IMR-90 (cell line): ENCODE measurements at regions not wholly inside any gene's neighbourhood (a gene's known extent, or its start where the extent isn't known, plus 50 kb on each side); places are given as distances from the start of the nearest gene placed in this dataset.

Experiments
- ATAC-seq: fragments of 200-7000 bp; cut with Tn5 transposase; 2 replicates; pipeline ENCODE4 v1.9.1; 2020; ENCODE audit warnings: low read depth, mild to moderate bottlenecking, moderate library complexity
- BruUV-seq: library from RNA; stranded (reverse); fragments of 400-500 nt; replicated peaks from 2 replicates; lab custom pipeline; 2021; lab: Mats Ljungman, UMichigan
- CTCF ChIA-PET: fragments of 300-600 bp; formaldehyde crosslinking; extraction: SDS; loops from one replicate; lab custom pipeline; 2021; ENCODE audit warnings: antibody characterized with exemption; lab: Yijun Ruan, JAX
- POLR2A ChIA-PET: fragments of 300-600 bp; sonication (Branson Sonifier 250); formaldehyde crosslinking; loops from one replicate; lab custom pipeline; 2022; ENCODE audit warnings: antibody characterized with exemption; ENCODE audit not compliant: unreplicated experiment; lab: Charles Lee
- DNase-seq: peaks from one replicate; pipeline ENCODE4 v3.0.0; 2013
- H2AFZ ChIP-seq: replicated peaks from 2 replicates; pipeline ENCODE3; 2013; ENCODE audit warnings: low read length, mild to moderate bottlenecking; ENCODE audit not compliant: poor library complexity
- H2AK5ac ChIP-seq: 2 replicates; pipeline ENCODE4 v1.6.1; 2013; ENCODE audit warnings: low read depth, low read length, inconsistent platforms
- H2AK9ac ChIP-seq: replicated peaks from 2 replicates; pipeline ENCODE3; 2013; ENCODE audit warnings: mild to moderate bottlenecking, low read depth, low read length, moderate library complexity; ENCODE audit not compliant: poor library complexity
- H2BK120ac ChIP-seq: 2 replicates; pipeline ENCODE4 v1.6.1; 2013; ENCODE audit warnings: low read depth, low read length, inconsistent platforms
- H2BK15ac ChIP-seq: 3 replicates; pipeline ENCODE4 v1.6.1; 2013; ENCODE audit warnings: low read depth, low read length, inconsistent platforms
- H2BK20ac ChIP-seq: 2 replicates; pipeline ENCODE4 v1.6.1; 2013; ENCODE audit warnings: low read depth, mild to moderate bottlenecking, inconsistent platforms, low read length, moderate library complexity
- H2BK5ac ChIP-seq: 2 replicates; pipeline ENCODE4 v1.6.1; 2013; ENCODE audit warnings: mild to moderate bottlenecking, low read depth, low read length, inconsistent platforms; ENCODE audit not compliant: poor library complexity, severe bottlenecking
- H3K14ac ChIP-seq: replicated peaks from 2 replicates; pipeline ENCODE4 v1.6.1; 2013; ENCODE audit warnings: low read depth, low read length, inconsistent platforms
- H3K18ac ChIP-seq: 2 replicates; pipeline ENCODE4 v1.6.1; 2013; ENCODE audit warnings: low read depth, low read length, control low read depth
- H3K23ac ChIP-seq: 2 replicates; pipeline ENCODE4 v1.6.1; 2013; ENCODE audit warnings: low read depth, low read length, inconsistent platforms
- H3K27ac ChIP-seq: 2 replicates; pipeline ENCODE4 v1.5.1; 2013; ENCODE audit warnings: mild to moderate bottlenecking, control low read depth, low read length; ENCODE audit not compliant: insufficient read depth
- H3K27me3 ChIP-seq: 2 replicates; pipeline ENCODE4 v1.6.1; 2013; ENCODE audit warnings: low read length; ENCODE audit not compliant: control insufficient read depth, insufficient read depth
- H3K36me3 ChIP-seq: 2 replicates; pipeline ENCODE4 v1.6.1; 2013; ENCODE audit warnings: low read length, mixed read lengths; ENCODE audit not compliant: control insufficient read depth, insufficient read depth
- H3K4ac ChIP-seq: 2 replicates; pipeline ENCODE4 v1.6.1; 2013; ENCODE audit warnings: low read depth, low read length, inconsistent platforms
- H3K4me1 ChIP-seq: 2 replicates; pipeline ENCODE4 v1.6.1; 2013; ENCODE audit warnings: low read length, mixed read lengths; ENCODE audit not compliant: control insufficient read depth, insufficient read depth
- H3K4me2 ChIP-seq: 2 replicates; pipeline ENCODE4 v1.6.1; 2013; ENCODE audit warnings: low read depth, mild to moderate bottlenecking, control low read depth, low read length, moderate library complexity
- H3K4me3 ChIP-seq: 2 replicates; pipeline ENCODE4 v1.5.1; 2013; ENCODE audit warnings: low read depth, mild to moderate bottlenecking, control low read depth, low read length, moderate library complexity; ENCODE audit not compliant: insufficient read depth
- H3K56ac ChIP-seq: 2 replicates; pipeline ENCODE4 v1.6.1; 2013; ENCODE audit warnings: low read length, inconsistent platforms; ENCODE audit not compliant: insufficient read depth; ENCODE audit errors: extremely low read depth
- H3K79me1 ChIP-seq, 2 experiments: 2 replicates each; pipeline ENCODE4 v1.6.1; 2013; ENCODE audit warnings: low read length in 2 of 2, inconsistent platforms in 1 of 2, low read depth in 1 of 2
- H3K9ac ChIP-seq: 2 replicates; pipeline ENCODE4 v1.6.1; 2013; ENCODE audit warnings: low read depth, low read length, control low read depth
- H3K9me1 ChIP-seq: 2 replicates; pipeline ENCODE4 v1.6.1; 2013; ENCODE audit warnings: low read length, inconsistent platforms; ENCODE audit not compliant: insufficient read depth
- H3K9me3 ChIP-seq: 2 replicates; pipeline ENCODE4 v1.6.1; 2013; ENCODE audit warnings: low read length; ENCODE audit not compliant: control insufficient read depth, insufficient read depth
- H4K20me1 ChIP-seq: 2 replicates; pipeline ENCODE4 v1.6.1; 2013; ENCODE audit warnings: low read length, inconsistent platforms; ENCODE audit not compliant: insufficient read depth
- H4K5ac ChIP-seq: 2 replicates; pipeline ENCODE4 v1.6.1; 2013; ENCODE audit warnings: mild to moderate bottlenecking, low read depth, low read length, control low read depth
- H4K8ac ChIP-seq, 2 experiments: 2 replicates each; pipeline ENCODE4 v1.6.1; 2013; ENCODE audit warnings: low read depth in 2 of 2, low read length in 2 of 2, control low read depth in 1 of 2, inconsistent platforms in 1 of 2
- H4K91ac ChIP-seq: 2 replicates; pipeline ENCODE4 v1.6.1; 2013; ENCODE audit warnings: low read depth, low read length, inconsistent platforms; ENCODE audit not compliant: insufficient read depth
- CEBPB ChIP-seq: IDR thresholded peaks from 2 replicates; pipeline ENCODE4 v1.6.1; 2012; ENCODE audit warnings: low read depth, low read length, improper control_type of control experiment
- CHD1 ChIP-seq: IDR thresholded peaks from 2 replicates; pipeline ENCODE4 v1.6.1; 2012; ENCODE audit warnings: low read depth, low read length, improper control_type of control experiment
- CTCF ChIP-seq: conservative IDR thresholded peaks from 2 replicates; pipeline ENCODE4 v1.5.1; 2012; ENCODE audit warnings: mild to moderate bottlenecking, low read depth, low read length, improper control_type of control experiment
- MAFK ChIP-seq: IDR thresholded peaks from 2 replicates; pipeline ENCODE4 v1.6.1; 2012; ENCODE audit warnings: low read depth, low read length, improper control_type of control experiment
- MXI1 ChIP-seq: IDR thresholded peaks from 2 replicates; pipeline ENCODE4 v1.6.1; 2012; ENCODE audit warnings: low read depth, mild to moderate bottlenecking, low read length, moderate library complexity, borderline replicate concordance
- NFE2L2 ChIP-seq: fragments of 150-350 bp; IDR thresholded peaks from 2 replicates; pipeline ENCODE4 v1.6.1; 2016; ENCODE audit warnings: low read depth, mild to moderate bottlenecking, low read length
- RAD21 ChIP-seq: IDR thresholded peaks from 2 replicates; pipeline ENCODE4 v1.6.1; 2012; ENCODE audit warnings: low read length, improper control_type of control experiment
- RFX5 ChIP-seq: IDR thresholded peaks from 2 replicates; pipeline ENCODE4 v1.8.0; 2012; ENCODE audit warnings: low read depth, mild to moderate bottlenecking, low read length, moderate library complexity
- SMC3 ChIP-seq: fragments of 150-350 bp; IDR thresholded peaks from 2 replicates; pipeline ENCODE4 v1.6.1; 2016; ENCODE audit warnings: low read depth, mild to moderate bottlenecking, antibody characterized with exemption, low read length, moderate library complexity
- WGBS, 2 experiments: methylation state at CpG; one replicate each; pipeline versions ENCODE4 v1.1.5 to v1.1.7; 2013; ENCODE audit warnings: missing lambda C conversion rate in 2 of 2; ENCODE audit not compliant: insufficient read length in 1 of 2; ENCODE audit errors: extremely low coverage in 2 of 2; 5-methylcytosine and 5-hydroxymethylcytosine counted together
- dilution Hi-C: fragments of 300-500 bp; cut with HindIII; formaldehyde crosslinking; loops from one replicate; pipeline ENCODE4 v1.14.3; 2018; ENCODE audit warnings: low sequenced_read_pairs; ENCODE audit not compliant: unreplicated experiment
- in situ Hi-C: fragments of 300-500 bp; cut with MboI; formaldehyde crosslinking; loops from 3 replicates; pipeline ENCODE4 v1.14.3; 2019; ENCODE audit warnings: low sequenced_read_pairs, inconsistent platforms, mixed read lengths
- intact Hi-C: fragments of 100-400 bp; cut with micrococcal nuclease; formaldehyde crosslinking; loops from 2 replicates; pipeline ENCODE4 v1.10.0; 2022

DNA sequence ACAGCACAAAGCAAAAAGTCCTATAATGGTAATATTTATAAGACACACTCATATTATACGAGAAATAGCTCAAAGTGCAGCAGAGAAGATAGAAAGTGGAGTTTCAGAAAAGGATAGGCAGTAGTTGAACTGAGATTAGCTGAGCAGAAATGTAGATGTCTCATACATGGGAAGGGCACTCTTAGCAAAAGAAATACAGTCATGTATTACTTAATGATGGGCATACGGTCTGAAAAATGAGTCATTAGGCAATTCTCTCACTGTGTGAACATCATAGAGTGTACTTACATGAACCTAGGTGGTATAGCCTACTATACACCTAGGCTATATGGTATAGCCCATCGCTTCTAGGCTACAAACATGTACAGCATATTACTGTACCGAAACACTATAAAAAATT lies 671.3 kb downstream of the RPS29 start:
- no peak overlapping the region for H3K27ac ChIP-seq
- BruUV-seq: no TSS peak
- no peak overlapping the region for H3K4me3 ChIP-seq
- no peaks in the 10 kb centered on the region for H3K27me3 ChIP-seq
- no peak overlapping the region for H4K91ac ChIP-seq
- no peaks in the 10 kb centered on the region for H4K20me1 ChIP-seq
- H3K18ac ChIP-seq: no peak overlapping the region
- no peak overlapping the region for H2BK15ac ChIP-seq
- no peaks in the 10 kb centered on the region for H3K4me1 ChIP-seq
- no peak overlapping the region for H3K4me2 ChIP-seq
- no peaks in the 10 kb centered on the region for H3K36me3 ChIP-seq
- no peak overlapping the region for H2BK5ac ChIP-seq
- no peak overlapping the region for H2BK120ac ChIP-seq
- dilution Hi-C loops: no loop called here
- DNase-seq (no peak), ATAC-seq (no peak)
- no peak overlapping the region for H3K23ac ChIP-seq
- no peak overlapping the region for H4K8ac ChIP-seq
- no peak overlapping the region for H3K56ac ChIP-seq
- no peak overlapping the region for H3K14ac ChIP-seq
- no peak overlapping the region for H4K5ac ChIP-seq
- no peak overlapping the region for H2AK9ac ChIP-seq
- POLR2A ChIA-PET: no interaction called here
- no peaks in the 10 kb centered on the region for H3K9me3 ChIP-seq
- WGBS, 2 experiments: no CpG with 5 or more reads among the region's 4 CpGs
- no peak overlapping the region for H2AK5ac ChIP-seq
- CTCF ChIA-PET: no interaction called here
- in situ Hi-C loops: no loop called here
- no peaks in the 10 kb centered on the region for H3K9me1 ChIP-seq
- intact Hi-C loops: no loop called here
- TF ChIP-seq CEBPB (no peak), MXI1 (no peak), CTCF (no peak), CHD1 (no peak), SMC3 (no peak), MAFK (no peak), RAD21 (no peak), NFE2L2 (no peak), RFX5 (no peak)
- H2BK20ac ChIP-seq: no peak overlapping the region
- no peak overlapping the region for H2AFZ ChIP-seq
- H3K4ac ChIP-seq: no peak overlapping the region
- no peaks in the 10 kb centered on the region for H3K79me1 ChIP-seq
- H3K9ac ChIP-seq: no peak overlapping the region
